H1 (cell line): ENCODE measurements at regions not wholly inside any gene's neighbourhood (a gene's known extent, or its start where the extent isn't known, plus 50 kb on each side); places are given as distances from the start of the nearest gene placed in this dataset.

Experiments
- CTCF ChIA-PET: fragments of 300-600 bp; sonication (Branson Sonifier 250); formaldehyde crosslinking; loops from one replicate; lab custom pipeline; 2021; ENCODE audit not compliant: partially characterized antibody; lab: Charles Lee
- POLR2A ChIA-PET: fragments of 300-600 bp; sonication (Branson Sonifier 250); formaldehyde crosslinking; loops from one replicate; lab custom pipeline; 2021; ENCODE audit warnings: inconsistent platforms; ENCODE audit not compliant: partially characterized antibody; lab: Charles Lee
- DNase-seq, 2 experiments: peaks; one replicate each; pipeline versions ENCODE4 v3.0.0 to v3.0.0-alpha.2; 2010 to 2022; ENCODE audit warnings: low spot score in 2 of 2, low read depth in 1 of 2, mixed read lengths in 1 of 2
- FAIRE-seq: peaks from 2 replicates; lab custom pipeline; 2011; peaks lifted over from hg19 to GRCh38; lab: Jason Lieb, UNC
- H2AFZ ChIP-seq: 2 replicates; pipeline ENCODE4 v1.8.1; 2012; ENCODE audit warnings: low read length, inconsistent platforms
- H2AK5ac ChIP-seq: 2 replicates; pipeline ENCODE4 v1.6.1; 2013; ENCODE audit warnings: low read depth, low read length
- H2BK120ac ChIP-seq: replicated peaks from 2 replicates; pipeline ENCODE3; 2013; ENCODE audit warnings: low read depth, low read length, inconsistent platforms
- H2BK12ac ChIP-seq: 2 replicates; pipeline ENCODE4 v1.6.1; 2013; ENCODE audit warnings: low read depth, low read length
- H2BK15ac ChIP-seq: 2 replicates; pipeline ENCODE4 v1.6.1; 2013; ENCODE audit warnings: low read length
- H2BK20ac ChIP-seq: 2 replicates; pipeline ENCODE4 v1.6.1; 2013; ENCODE audit warnings: low read length
- H2BK5ac ChIP-seq: 2 replicates; pipeline ENCODE4 v1.6.1; 2013; ENCODE audit warnings: low read depth, low read length
- H3K14ac ChIP-seq: 2 replicates; pipeline ENCODE4 v1.6.1; 2013; ENCODE audit warnings: inconsistent platforms; ENCODE audit not compliant: insufficient read length
- H3K18ac ChIP-seq: 2 replicates; pipeline ENCODE4 v1.6.1; 2013; ENCODE audit warnings: low read length; ENCODE audit errors: extremely low read depth
- H3K23ac ChIP-seq: 2 replicates; pipeline ENCODE4 v1.6.1; 2013; ENCODE audit warnings: inconsistent platforms; ENCODE audit not compliant: insufficient read length
- H3K23me2 ChIP-seq: 2 replicates; pipeline ENCODE4 v1.6.1; 2013; ENCODE audit warnings: low read depth, low read length
- H3K27ac ChIP-seq: 2 replicates; pipeline ENCODE4 v1.6.1; 2011; ENCODE audit warnings: low read depth, low read length, inconsistent platforms
- H3K27me3 ChIP-seq, 4 experiments: replicated peaks in 1 of 4; 1 replicate in 1 of 4; 2 replicates in 3 of 4; pipeline versions ENCODE4 v1.6.1 to v1.8.1; 2011 to 2013; ENCODE audit warnings: low read length in 3 of 4, mild to moderate bottlenecking in 3 of 4, inconsistent platforms in 2 of 4, mixed read lengths in 2 of 4, moderate library complexity in 1 of 4; ENCODE audit not compliant: control insufficient read depth in 3 of 4, insufficient read depth in 3 of 4; ENCODE audit errors: extremely low read depth in 1 of 4
- H3K36me3 ChIP-seq, 4 experiments: 2 replicates each; pipeline versions ENCODE4 v1.6.1 to v1.8.1; 2011 to 2013; ENCODE audit warnings: mild to moderate bottlenecking in 4 of 4, low read length in 3 of 4, moderate library complexity in 2 of 4, control low read depth in 1 of 4, inconsistent platforms in 1 of 4; ENCODE audit not compliant: insufficient read depth in 4 of 4, control insufficient read depth in 2 of 4
- H3K4ac ChIP-seq: replicated peaks from 2 replicates; pipeline ENCODE3; 2013; ENCODE audit warnings: low read length, low read depth, mixed read lengths, inconsistent platforms; ENCODE audit not compliant: insufficient read length
- H3K4me1 ChIP-seq, 4 experiments: replicated peaks in 1 of 4; 1 replicate in 1 of 4; 2 replicates in 3 of 4; pipeline versions ENCODE4 v1.6.1 to v1.8.1; 2011 to 2013; ENCODE audit warnings: low read length in 3 of 4, inconsistent platforms in 2 of 4, mixed read lengths in 1 of 4; ENCODE audit not compliant: insufficient read depth in 4 of 4, control insufficient read depth in 3 of 4
- H3K4me2 ChIP-seq, 2 experiments: 2 replicates each; pipeline versions ENCODE4 v1.6.1 to v1.8.1; 2011 to 2013; ENCODE audit warnings: low read depth in 2 of 2, low read length in 2 of 2, control low read depth in 1 of 2, inconsistent platforms in 1 of 2, mild to moderate bottlenecking in 1 of 2; ENCODE audit not compliant: insufficient read depth in 1 of 2
- H3K4me3 ChIP-seq, 4 experiments: fragments of 200-600, 300-600 bp in 1 of 4; sonication (generic), shearing (Covaris generic), sonication (Bioruptor Twin) in 1 of 4; 2 replicates each; pipeline versions ENCODE4 v1.5.1 to v1.8.1; 2011 to 2016; ENCODE audit warnings: low read length in 4 of 4, low read depth in 3 of 4, control low read depth in 2 of 4, inconsistent platforms in 2 of 4, mild to moderate bottlenecking in 2 of 4, mixed read lengths in 1 of 4, moderate library complexity in 1 of 4; ENCODE audit not compliant: insufficient read depth in 2 of 4; ENCODE audit errors: extremely low read depth in 1 of 4
- H3K56ac ChIP-seq: replicated peaks from 2 replicates; pipeline ENCODE3; 2013; ENCODE audit warnings: low read depth, mild to moderate bottlenecking, mixed read lengths, low read length, inconsistent platforms; ENCODE audit not compliant: insufficient read length
- H3K79me1 ChIP-seq: 2 replicates; pipeline ENCODE4 v1.6.1; 2013; ENCODE audit warnings: low read depth, low read length, control low read depth
- H3K79me2 ChIP-seq, 2 experiments: 2 replicates each; pipeline versions ENCODE4 v1.6.1 to v1.8.1; 2012 to 2013; ENCODE audit warnings: low read length in 2 of 2, mild to moderate bottlenecking in 2 of 2, inconsistent platforms in 1 of 2; ENCODE audit not compliant: insufficient read depth in 2 of 2, control insufficient read depth in 1 of 2
- H3K9ac ChIP-seq, 4 experiments: replicated peaks in 1 of 4; 1 replicate in 1 of 4; 2 replicates in 3 of 4; pipeline versions ENCODE4 v1.6.1 to v1.8.1; 2011 to 2013; ENCODE audit warnings: low read depth in 3 of 4, low read length in 3 of 4, control low read depth in 2 of 4, mild to moderate bottlenecking in 2 of 4, moderate library complexity in 2 of 4, inconsistent platforms in 1 of 4; ENCODE audit errors: extremely low read depth in 1 of 4
- H3K9me3 ChIP-seq, 2 experiments: 2 replicates each; pipeline versions ENCODE4 v1.6.1 to v1.8.1; 2012 to 2013; ENCODE audit warnings: mild to moderate bottlenecking in 2 of 2, moderate library complexity in 2 of 2, control low read depth in 1 of 2, inconsistent platforms in 1 of 2, low read depth in 1 of 2, low read length in 1 of 2, mixed read lengths in 1 of 2; ENCODE audit not compliant: insufficient read depth in 2 of 2
- H4K20me1 ChIP-seq, 2 experiments: replicated peaks in 1 of 2; 2 replicates each; pipeline versions ENCODE3 to v1.8.1; 2011 to 2013; ENCODE audit warnings: inconsistent platforms in 2 of 2, low read length in 2 of 2, mild to moderate bottlenecking in 1 of 2; ENCODE audit not compliant: insufficient read depth in 2 of 2, control insufficient read depth in 1 of 2
- H4K5ac ChIP-seq: 2 replicates; pipeline ENCODE4 v1.6.1; 2013; ENCODE audit warnings: low read length, low read depth, mixed read lengths, inconsistent platforms; ENCODE audit not compliant: insufficient read length
- H4K8ac ChIP-seq: 2 replicates; pipeline ENCODE4 v1.8.0; 2013; ENCODE audit warnings: mild to moderate bottlenecking, moderate library complexity, low read length, inconsistent platforms; ENCODE audit not compliant: insufficient read depth; ENCODE audit errors: extremely low read depth
- H4K91ac ChIP-seq: replicated peaks from 2 replicates; pipeline ENCODE3; 2013; ENCODE audit warnings: low read length, mixed read lengths, inconsistent platforms; ENCODE audit not compliant: insufficient read length
- ASH2L ChIP-seq: fragments of 200-600, 300-600 bp; sonication (generic); IDR thresholded peaks from one replicate; pipeline ENCODE4 v1.7.1; 2017; ENCODE audit warnings: low read length
- BRCA1 ChIP-seq: IDR thresholded peaks from 2 replicates; pipeline ENCODE4 v1.6.1; 2012; ENCODE audit warnings: low read depth, low read length, improper control_type of control experiment
- CHD2 ChIP-seq: IDR thresholded peaks from 2 replicates; pipeline ENCODE4 v1.6.1; 2012; ENCODE audit warnings: low read length, improper control_type of control experiment
- CREB1 ChIP-seq: IDR thresholded peaks from 2 replicates; pipeline ENCODE4 v1.6.1; 2012; ENCODE audit warnings: inconsistent platforms
- EZH2 ChIP-seq: fragments of 200-600 bp; sonication (generic); IDR thresholded peaks from 2 replicates; pipeline ENCODE4 v1.7.1; 2012; ENCODE audit warnings: low read depth, mild to moderate bottlenecking, moderate library complexity, low read length, inconsistent platforms; ENCODE audit not compliant: severe bottlenecking
- JUN ChIP-seq: IDR thresholded peaks from 2 replicates; pipeline ENCODE4 v1.6.1; 2011; ENCODE audit warnings: low read depth, mild to moderate bottlenecking, improper control_type of control experiment, low read length
- RBBP5 ChIP-seq: IDR thresholded peaks from 2 replicates; pipeline ENCODE4 v1.7.1; 2012; ENCODE audit warnings: low read depth, mild to moderate bottlenecking, inconsistent platforms, low read length, moderate library complexity, borderline replicate concordance
- RNF2 ChIP-seq: fragments of 200-900, 300-1000 bp; sonication (generic); IDR thresholded peaks from 2 replicates; pipeline ENCODE4 v1.7.1; 2016; ENCODE audit warnings: borderline replicate concordance, low read depth, mild to moderate bottlenecking, antibody characterized with exemption, low read length; ENCODE audit not compliant: poor library complexity, severe bottlenecking; ENCODE audit errors: missing control alignments
- TAF7 ChIP-seq: optimal IDR thresholded peaks from 2 replicates; pipeline ENCODE3; 2011; ENCODE audit warnings: low read depth, mild to moderate bottlenecking, inconsistent platforms, low read length, moderate library complexity, borderline replicate concordance
- TCF12 ChIP-seq: IDR thresholded peaks from 2 replicates; pipeline ENCODE4 v1.6.1; 2011; ENCODE audit warnings: low read depth, mild to moderate bottlenecking, low read length
- WGBS, 2 experiments: shearing (Covaris generic) in 1 of 2; methylation state at CpG; one replicate each; pipeline versions ENCODE4 v1.1.6 to v1.1.7; 2013 to 2015; ENCODE audit warnings: low lambda C conversion rate in 2 of 2, mixed read lengths in 2 of 2, inconsistent platforms in 1 of 2, low coverage in 1 of 2, missing lambda C conversion rate in 1 of 2; ENCODE audit not compliant: insufficient replicate concordance in 2 of 2, insufficient coverage in 1 of 2, insufficient read length in 1 of 2; ENCODE audit errors: extremely low coverage in 1 of 2, missing lambda C conversion rate in 1 of 2; 5-methylcytosine and 5-hydroxymethylcytosine counted together
- TF ChIP-seq, protein P1 (sequence below): IDR thresholded peaks from 2 replicates; pipeline ENCODE4 v1.6.1; 2011; ENCODE audit warnings: low read depth, mild to moderate bottlenecking, low read length; ENCODE audit not compliant: insufficient read depth
- TF ChIP-seq, protein P2 (sequence below), 3 experiments: IDR thresholded peaks; 1 replicate in 2 of 3; 2 replicates in 1 of 3; pipeline versions ENCODE4 v1.5.1 to v1.6.1; 2011; ENCODE audit warnings: low read length in 3 of 3, mild to moderate bottlenecking in 3 of 3, inconsistent platforms in 2 of 3, low read depth in 1 of 3, moderate library complexity in 1 of 3; ENCODE audit not compliant: insufficient read depth in 1 of 3; ENCODE audit errors: control extremely low read depth in 1 of 3

DNA sequence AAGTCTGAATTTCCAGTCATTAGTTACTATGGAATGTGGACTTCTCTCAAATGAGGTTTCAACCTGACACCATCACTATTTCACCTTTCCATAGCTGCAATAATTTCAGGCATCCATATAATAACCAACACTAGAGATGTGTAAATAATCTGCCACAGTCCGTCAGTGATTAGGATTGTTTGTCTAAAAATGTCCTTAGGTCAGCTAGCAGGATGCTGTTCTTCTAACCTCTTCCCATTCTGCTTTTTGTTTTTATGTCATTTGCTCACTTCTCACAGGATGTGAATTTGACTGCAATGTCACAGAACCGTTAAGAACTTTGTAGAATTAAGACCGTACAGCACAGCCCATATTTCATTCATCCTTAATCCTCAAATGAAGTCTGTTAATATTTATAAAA lies 166.4 kb upstream of the RASA1 start:
- Histone ChIP-seq H2BK5ac (no peak overlapping the region), H2BK15ac (no peak overlapping the region), H3K4me3 (no peak overlapping the region), H3K4ac (no peak overlapping the region), H4K8ac (no peak overlapping the region), H3K23me2 (no peaks in the 10 kb centered on the region), H3K4me2 (no peak overlapping the region), H2AFZ (no peak overlapping the region), H3K9ac (no peak overlapping the region), H3K36me3 (no peaks in the 10 kb centered on the region), H4K20me1 (no peaks in the 10 kb centered on the region), H4K91ac (no peak overlapping the region), H3K23ac (no peak overlapping the region), H2AK5ac (no peak overlapping the region), H2BK20ac (no peak overlapping the region)
- no peak for DNase-seq
- no peak for TF ChIP-seq TAF7
- no peak for TF ChIP-seq RNF2
- TF ChIP-seq, protein P1, sequence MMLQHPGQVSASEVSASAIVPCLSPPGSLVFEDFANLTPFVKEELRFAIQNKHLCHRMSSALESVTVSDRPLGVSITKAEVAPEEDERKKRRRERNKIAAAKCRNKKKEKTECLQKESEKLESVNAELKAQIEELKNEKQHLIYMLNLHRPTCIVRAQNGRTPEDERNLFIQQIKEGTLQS = no peak
- TF ChIP-seq, protein P2, sequence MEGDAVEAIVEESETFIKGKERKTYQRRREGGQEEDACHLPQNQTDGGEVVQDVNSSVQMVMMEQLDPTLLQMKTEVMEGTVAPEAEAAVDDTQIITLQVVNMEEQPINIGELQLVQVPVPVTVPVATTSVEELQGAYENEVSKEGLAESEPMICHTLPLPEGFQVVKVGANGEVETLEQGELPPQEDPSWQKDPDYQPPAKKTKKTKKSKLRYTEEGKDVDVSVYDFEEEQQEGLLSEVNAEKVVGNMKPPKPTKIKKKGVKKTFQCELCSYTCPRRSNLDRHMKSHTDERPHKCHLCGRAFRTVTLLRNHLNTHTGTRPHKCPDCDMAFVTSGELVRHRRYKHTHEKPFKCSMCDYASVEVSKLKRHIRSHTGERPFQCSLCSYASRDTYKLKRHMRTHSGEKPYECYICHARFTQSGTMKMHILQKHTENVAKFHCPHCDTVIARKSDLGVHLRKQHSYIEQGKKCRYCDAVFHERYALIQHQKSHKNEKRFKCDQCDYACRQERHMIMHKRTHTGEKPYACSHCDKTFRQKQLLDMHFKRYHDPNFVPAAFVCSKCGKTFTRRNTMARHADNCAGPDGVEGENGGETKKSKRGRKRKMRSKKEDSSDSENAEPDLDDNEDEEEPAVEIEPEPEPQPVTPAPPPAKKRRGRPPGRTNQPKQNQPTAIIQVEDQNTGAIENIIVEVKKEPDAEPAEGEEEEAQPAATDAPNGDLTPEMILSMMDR (IDR thresholded peaks at IDR 0.05; ENCODE audit: control extremely low read depth in 1 of 3, insufficient read depth in 1 of 3, low read depth in 1 of 3, low read length in 3 of 3) = no peak
- no peak for TF ChIP-seq RBBP5
- TF ChIP-seq BRCA1 = no peak
- TF ChIP-seq JUN = no peak
- no peak for TF ChIP-seq CHD2
- TF ChIP-seq ASH2L = no peak
- no peak for TF ChIP-seq TCF12
- TF ChIP-seq CREB1 = no peak
- TF ChIP-seq EZH2 = no peak
- TF ChIP-seq, all 59 proteins: peak for 0
- POLR2A ChIA-PET = no interaction called here
- WGBS, 2 experiments = 88% methylated on average over 3 of the region's 3 CpGs; no CpG with 5 or more reads in 1 of the 2 experiments
- FAIRE-seq = no peak
- H3K27me3 ChIP-seq = no peaks in the 10 kb centered on the region
- H3K79me1 ChIP-seq = no peaks in the 10 kb centered on the region
- H3K9me3 ChIP-seq = no peaks in the 10 kb centered on the region
- H4K5ac ChIP-seq = no peak overlapping the region
- no peak overlapping the region for H3K56ac ChIP-seq
- H3K4me1 ChIP-seq = no peaks in the 10 kb centered on the region
- no peaks in the 10 kb centered on the region for H3K79me2 ChIP-seq
- no peak overlapping the region for H2BK120ac ChIP-seq
- H3K27ac ChIP-seq = no peak overlapping the region
- H3K18ac ChIP-seq = no peak overlapping the region
- H3K14ac ChIP-seq = no peak overlapping the region
- H2BK12ac ChIP-seq = no peak overlapping the region
- CTCF ChIA-PET = no interaction called here
